MM.1S (cell line): ENCODE measurements at regions not wholly inside any gene's neighbourhood (a gene's known extent, or its start where the extent isn't known, plus 50 kb on each side); places are given as distances from the start of the nearest gene placed in this dataset.

ENCODE experiments used
- EZH2 ChIP-seq: fragments of 300-600 bp; sonication (generic); optimal IDR thresholded peaks from 2 replicates; pipeline ENCODE3; 2017; ENCODE audit warnings: low read depth, mild to moderate bottlenecking, antibody characterized with exemption, low read length, mixed read lengths
- TF ChIP-seq, protein P1 (sequence below): fragments of 300-600 bp; sonication (generic); IDR thresholded peaks from 2 replicates; pipeline ENCODE4 v1.5.1; 2016; ENCODE audit warnings: antibody characterized with exemption, low read length, mixed read lengths

DNA sequence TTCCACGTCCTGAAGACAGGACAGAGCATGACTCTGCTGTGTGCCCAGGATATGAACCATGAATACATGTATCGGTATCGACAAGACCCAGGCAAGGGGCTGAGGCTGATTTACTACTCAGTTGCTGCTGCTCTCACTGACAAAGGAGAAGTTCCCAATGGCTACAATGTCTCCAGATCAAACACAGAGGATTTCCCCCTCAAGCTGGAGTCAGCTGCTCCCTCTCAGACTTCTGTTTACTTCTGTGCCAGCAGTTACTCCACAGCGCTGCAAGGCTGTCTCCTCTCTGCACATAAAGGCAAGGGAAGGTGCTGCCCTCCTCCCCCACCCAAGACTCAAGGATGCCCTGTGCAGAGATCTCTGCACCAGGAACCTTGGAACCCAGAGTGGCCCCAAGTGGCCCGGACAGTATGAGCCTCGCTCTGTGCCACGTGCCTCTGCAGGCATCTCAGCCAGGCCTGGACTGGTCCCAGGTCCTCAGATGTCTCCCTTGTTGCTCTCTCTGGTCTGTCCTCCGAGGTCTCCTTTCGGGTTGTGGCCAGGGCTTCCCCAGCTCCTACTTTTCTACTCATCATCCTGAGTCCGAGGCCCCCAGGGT is 230.3 kb upstream of the PRSS58 start:
- TF ChIP-seq EZH2, result no peak
- TF ChIP-seq, protein P1, sequence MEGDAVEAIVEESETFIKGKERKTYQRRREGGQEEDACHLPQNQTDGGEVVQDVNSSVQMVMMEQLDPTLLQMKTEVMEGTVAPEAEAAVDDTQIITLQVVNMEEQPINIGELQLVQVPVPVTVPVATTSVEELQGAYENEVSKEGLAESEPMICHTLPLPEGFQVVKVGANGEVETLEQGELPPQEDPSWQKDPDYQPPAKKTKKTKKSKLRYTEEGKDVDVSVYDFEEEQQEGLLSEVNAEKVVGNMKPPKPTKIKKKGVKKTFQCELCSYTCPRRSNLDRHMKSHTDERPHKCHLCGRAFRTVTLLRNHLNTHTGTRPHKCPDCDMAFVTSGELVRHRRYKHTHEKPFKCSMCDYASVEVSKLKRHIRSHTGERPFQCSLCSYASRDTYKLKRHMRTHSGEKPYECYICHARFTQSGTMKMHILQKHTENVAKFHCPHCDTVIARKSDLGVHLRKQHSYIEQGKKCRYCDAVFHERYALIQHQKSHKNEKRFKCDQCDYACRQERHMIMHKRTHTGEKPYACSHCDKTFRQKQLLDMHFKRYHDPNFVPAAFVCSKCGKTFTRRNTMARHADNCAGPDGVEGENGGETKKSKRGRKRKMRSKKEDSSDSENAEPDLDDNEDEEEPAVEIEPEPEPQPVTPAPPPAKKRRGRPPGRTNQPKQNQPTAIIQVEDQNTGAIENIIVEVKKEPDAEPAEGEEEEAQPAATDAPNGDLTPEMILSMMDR, result no peak
